Bronchial epithelial cell (primary cell): ENCODE measurements at regions not wholly inside any gene's neighbourhood (a gene's known extent, or its start where the extent isn't known, plus 50 kb on each side); places are given as distances from the start of the nearest gene placed in this dataset.

Experiments
- DNase-seq: peaks from one replicate; pipeline ENCODE4 v3.0.0-alpha.2; 2010; ENCODE audit warnings: low read depth
- FAIRE-seq: peaks from 2 replicates; lab custom pipeline; 2011; peaks lifted over from hg19 to GRCh38; lab: Jason Lieb, UNC
- H3K27me3 ChIP-seq: 2 replicates; pipeline ENCODE4 v1.5.1; 2011; ENCODE audit warnings: low read length; ENCODE audit not compliant: control insufficient read depth, insufficient read depth
- H3K36me3 ChIP-seq: 2 replicates; pipeline ENCODE4 v1.5.1; 2011; ENCODE audit warnings: low read length; ENCODE audit not compliant: control insufficient read depth, insufficient read depth
- H3K4me3 ChIP-seq: 2 replicates; pipeline ENCODE4 v1.5.1; 2011; ENCODE audit warnings: mild to moderate bottlenecking, low read depth, low read length, control low read depth
- TF ChIP-seq, protein P1 (sequence below): IDR thresholded peaks from 2 replicates; pipeline ENCODE4 v1.5.1; 2011; ENCODE audit warnings: mild to moderate bottlenecking, moderate library complexity, low read length, control low read depth, inconsistent platforms; ENCODE audit not compliant: insufficient read depth, severe bottlenecking

DNA sequence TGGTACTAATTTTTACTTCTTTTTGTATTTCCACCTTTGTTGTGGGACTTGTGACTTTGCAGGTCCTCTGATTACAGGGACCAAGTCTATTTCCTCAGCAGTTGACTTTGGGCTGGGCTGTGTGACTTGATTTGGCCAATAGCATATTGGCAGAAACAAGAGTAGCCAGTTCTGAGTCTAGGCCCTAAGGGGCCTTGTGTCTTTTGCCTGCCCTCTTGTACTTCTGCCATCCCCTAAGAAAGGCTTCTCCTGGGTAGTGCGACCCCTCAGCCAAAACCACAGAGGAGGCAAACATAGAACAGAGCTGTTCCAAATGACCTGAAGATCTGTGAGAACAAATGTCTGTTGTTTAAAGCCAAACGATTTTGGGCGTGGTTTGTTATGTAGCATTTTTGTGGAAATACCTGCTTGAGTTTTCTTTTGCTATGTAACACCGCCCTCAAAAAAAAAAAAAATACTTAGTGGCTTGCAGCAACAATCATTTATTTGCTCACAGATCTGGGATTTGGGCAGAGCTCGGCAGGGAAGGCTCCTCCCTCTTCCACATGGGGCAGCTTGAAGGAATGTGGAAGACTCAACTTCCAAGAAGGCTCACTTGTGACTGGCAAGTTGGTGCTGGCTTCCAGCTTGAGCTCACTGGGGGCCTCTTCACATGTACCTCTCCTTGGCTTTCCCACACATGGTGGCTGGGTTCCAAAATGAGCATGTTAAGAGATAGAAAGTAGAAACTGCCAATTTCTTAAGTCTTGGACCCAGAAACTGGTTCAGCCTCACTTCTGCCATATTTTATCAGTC is 423.0 kb upstream of the CNKSR2 start:
- TF ChIP-seq, protein P1, sequence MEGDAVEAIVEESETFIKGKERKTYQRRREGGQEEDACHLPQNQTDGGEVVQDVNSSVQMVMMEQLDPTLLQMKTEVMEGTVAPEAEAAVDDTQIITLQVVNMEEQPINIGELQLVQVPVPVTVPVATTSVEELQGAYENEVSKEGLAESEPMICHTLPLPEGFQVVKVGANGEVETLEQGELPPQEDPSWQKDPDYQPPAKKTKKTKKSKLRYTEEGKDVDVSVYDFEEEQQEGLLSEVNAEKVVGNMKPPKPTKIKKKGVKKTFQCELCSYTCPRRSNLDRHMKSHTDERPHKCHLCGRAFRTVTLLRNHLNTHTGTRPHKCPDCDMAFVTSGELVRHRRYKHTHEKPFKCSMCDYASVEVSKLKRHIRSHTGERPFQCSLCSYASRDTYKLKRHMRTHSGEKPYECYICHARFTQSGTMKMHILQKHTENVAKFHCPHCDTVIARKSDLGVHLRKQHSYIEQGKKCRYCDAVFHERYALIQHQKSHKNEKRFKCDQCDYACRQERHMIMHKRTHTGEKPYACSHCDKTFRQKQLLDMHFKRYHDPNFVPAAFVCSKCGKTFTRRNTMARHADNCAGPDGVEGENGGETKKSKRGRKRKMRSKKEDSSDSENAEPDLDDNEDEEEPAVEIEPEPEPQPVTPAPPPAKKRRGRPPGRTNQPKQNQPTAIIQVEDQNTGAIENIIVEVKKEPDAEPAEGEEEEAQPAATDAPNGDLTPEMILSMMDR = no peak
- Histone ChIP-seq H3K27me3 (no peaks in the 10 kb centered on the region), H3K4me3 (no peak overlapping the region), H3K36me3 (no peaks in the 10 kb centered on the region)
- DNase-seq (peak; percentile 71), FAIRE-seq (no peak)

DNA sequence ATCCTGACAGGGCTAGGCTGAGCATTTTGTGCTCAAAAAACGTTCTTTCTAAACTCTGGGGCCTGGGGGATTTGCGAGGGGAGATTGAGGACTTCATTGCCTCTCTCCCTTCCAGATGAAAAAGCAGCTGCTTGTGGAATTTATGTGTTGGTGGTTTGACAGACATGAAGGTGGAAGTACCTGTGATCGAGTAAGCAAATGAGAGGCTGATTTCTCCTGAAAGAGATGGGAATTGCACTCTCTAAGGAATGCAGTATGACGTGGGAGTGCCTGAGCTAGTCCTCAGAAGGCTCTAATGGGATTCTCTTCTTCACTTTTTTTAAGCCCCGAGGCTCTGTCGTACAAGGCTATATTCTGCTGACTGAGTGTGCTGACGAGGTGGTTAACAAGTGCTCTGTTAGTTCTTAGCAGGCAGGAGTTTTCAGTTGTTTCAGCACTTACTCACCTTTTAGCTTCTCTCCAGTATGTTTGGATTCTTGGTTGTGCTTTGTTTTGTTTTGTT is 426.8 kb upstream of the CNKSR2 start:
- FAIRE-seq = peak; percentile 43
- TF ChIP-seq, protein P1 = no peak
- no peaks in the 10 kb centered on the region for H3K27me3 ChIP-seq
- peak; percentile 35 for DNase-seq
- H3K4me3 ChIP-seq = no peak overlapping the region
- no peaks in the 10 kb centered on the region for H3K36me3 ChIP-seq

DNA sequence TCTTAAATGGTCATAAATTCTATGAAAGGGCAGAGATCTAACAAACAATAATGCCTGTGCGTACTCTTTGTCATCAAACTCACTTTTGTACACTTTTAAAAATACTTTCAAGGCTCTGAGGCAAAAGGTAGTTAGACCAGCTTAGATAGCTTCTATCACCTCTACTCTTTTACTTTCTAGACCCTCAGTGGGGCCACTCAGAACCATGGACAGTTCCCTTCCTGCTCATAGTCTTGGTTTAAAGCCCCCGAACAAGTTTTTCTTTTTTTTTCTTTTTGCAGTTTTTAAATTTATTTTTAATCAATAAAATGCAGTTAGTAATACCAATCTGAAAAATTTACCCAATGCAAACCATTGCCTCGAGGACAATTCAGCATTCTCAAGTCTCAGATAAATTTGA is 460.5 kb upstream of the CNKSR2 start:
- Histone ChIP-seq H3K4me3 (no peak overlapping the region), H3K36me3 (no peaks in the 10 kb centered on the region), H3K27me3 (no peaks in the 10 kb centered on the region)
- TF ChIP-seq, protein P1 = no peak
- FAIRE-seq = no peak
- DNase-seq = peak; percentile 3

DNA sequence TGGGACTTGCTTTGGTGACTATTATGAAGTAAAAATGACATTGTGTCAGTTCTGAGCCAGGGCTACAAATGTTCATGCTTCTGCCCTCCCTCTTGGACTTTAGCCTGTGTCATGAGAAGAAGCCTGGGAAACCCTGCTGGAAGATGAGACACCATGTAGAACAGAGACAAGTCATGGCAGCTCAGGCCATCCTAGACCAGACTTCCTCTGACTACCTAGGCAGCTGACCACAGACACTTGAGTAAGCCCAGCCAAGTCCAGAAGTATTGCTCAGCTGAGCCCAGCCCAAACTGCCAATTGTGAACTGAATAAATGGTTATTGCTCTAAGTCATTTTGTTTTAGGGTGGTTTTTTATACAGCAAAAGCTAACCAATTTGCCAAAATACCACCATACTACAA is 467.6 kb upstream of the CNKSR2 start:
- no peaks in the 10 kb centered on the region for H3K36me3 ChIP-seq
- H3K4me3 ChIP-seq = no peak overlapping the region
- FAIRE-seq (no peak), DNase-seq (peak; percentile 82)
- TF ChIP-seq, protein P1 = no peak
- H3K27me3 ChIP-seq = no peaks in the 10 kb centered on the region

DNA sequence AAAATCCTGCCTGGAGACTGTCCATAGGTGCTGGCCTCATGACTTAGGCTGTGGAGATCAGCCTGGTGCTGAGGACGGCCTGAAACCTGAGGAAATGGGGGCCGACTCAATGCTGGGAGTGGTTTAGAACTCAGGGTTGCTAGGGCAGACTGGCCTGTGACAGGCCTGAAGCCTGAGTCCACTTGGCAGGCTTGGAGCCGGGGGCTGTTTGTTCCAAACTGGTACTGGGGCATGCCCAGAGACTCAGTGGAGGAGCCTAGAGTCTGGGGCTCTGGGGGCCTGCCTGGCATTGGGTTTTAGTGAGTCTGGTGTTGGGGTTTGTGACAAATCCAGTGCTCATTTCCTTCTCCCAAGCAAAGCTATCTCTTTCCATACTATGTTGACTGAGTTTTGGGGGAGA is 489.7 kb upstream of the CNKSR2 start:
- TF ChIP-seq, protein P1 = no peak
- FAIRE-seq (no peak), DNase-seq (no peak)
- Histone ChIP-seq H3K27me3 (no peaks in the 10 kb centered on the region), H3K4me3 (no peak overlapping the region), H3K36me3 (no peaks in the 10 kb centered on the region)
